DOHH2 (cell line): ENCODE measurements at regions not wholly inside any gene's neighbourhood (a gene's known extent, or its start where the extent isn't known, plus 50 kb on each side); places are given as distances from the start of the nearest gene placed in this dataset.
"Not testable (repeated sequence)": the region's sequence is repeated elsewhere in the genome, so short reads cannot be mapped to it uniquely, and the experiment has no call there.

ENCODE experiments used
- H3F3A ChIP-seq: fragments of 200-600 bp; sonication (generic), shearing (Covaris generic); 2 replicates; pipeline ENCODE4 v1.6.0; 2016; ENCODE audit warnings: antibody characterized with exemption, mild to moderate bottlenecking; ENCODE audit not compliant: control insufficient read depth, insufficient read depth
- H3K27ac ChIP-seq: fragments of 200-600 bp; sonication (generic); 2 replicates; pipeline ENCODE4 v1.5.1; 2014; ENCODE audit warnings: low read depth, mild to moderate bottlenecking, low read length, moderate library complexity
- H3K27me3 ChIP-seq: fragments of 200-600 bp; sonication (generic); 2 replicates; pipeline ENCODE4 v1.6.1; 2014; ENCODE audit warnings: mild to moderate bottlenecking, low read length, mixed read lengths; ENCODE audit not compliant: control insufficient read depth
- H3K36me3 ChIP-seq: fragments of 200-600 bp; sonication (generic); 2 replicates; pipeline ENCODE4 v1.6.1; 2014; ENCODE audit warnings: mild to moderate bottlenecking, low read length, moderate library complexity, mixed read lengths; ENCODE audit not compliant: control insufficient read depth
- H3K4me1 ChIP-seq: fragments of 200-600 bp; sonication (generic); 2 replicates; pipeline ENCODE4 v1.6.1; 2014; ENCODE audit warnings: mild to moderate bottlenecking, low read length, mixed read lengths; ENCODE audit not compliant: control insufficient read depth
- H3K4me2 ChIP-seq: fragments of 200-600 bp; sonication (generic); 2 replicates; pipeline ENCODE4 v1.6.0; 2014; ENCODE audit warnings: mild to moderate bottlenecking, low read length, moderate library complexity
- H3K4me3 ChIP-seq: fragments of 200-600 bp; sonication (generic); 2 replicates; pipeline ENCODE4 v1.5.1; 2014; ENCODE audit warnings: mild to moderate bottlenecking, low read length, mixed read lengths
- H3K79me2 ChIP-seq: fragments of 200-600 bp; sonication (generic); 2 replicates; pipeline ENCODE4 v1.6.1; 2014; ENCODE audit warnings: mild to moderate bottlenecking, low read length, mixed read lengths; ENCODE audit not compliant: control insufficient read depth
- H3K9me2 ChIP-seq: fragments of 200-600 bp; sonication (generic); replicated peaks from 2 replicates; pipeline ENCODE4 v1.6.1; 2014; ENCODE audit warnings: mild to moderate bottlenecking, low read length, mixed read lengths; ENCODE audit not compliant: control insufficient read depth
- H3K9me3 ChIP-seq: fragments of 200-600 bp; sonication (generic); 2 replicates; pipeline ENCODE4 v1.6.1; 2014; ENCODE audit warnings: antibody characterized with exemption, low read length, mixed read lengths; ENCODE audit not compliant: control insufficient read depth, insufficient read depth
- H4K20me1 ChIP-seq: fragments of 200-600 bp; sonication (generic); 2 replicates; pipeline ENCODE4 v1.6.0; 2014; ENCODE audit warnings: low read depth, mild to moderate bottlenecking, antibody characterized with exemption, low read length, moderate library complexity; ENCODE audit not compliant: control insufficient read depth, insufficient read depth
- EZH2phosphoT487 ChIP-seq: fragments of 200-600 bp; sonication (generic); IDR thresholded peaks from 2 replicates; pipeline ENCODE4 v1.6.1; 2017; ENCODE audit warnings: borderline replicate concordance, mild to moderate bottlenecking, antibody characterized with exemption, low read length, moderate library complexity, mixed read lengths
- TF ChIP-seq, protein P1 (sequence below): fragments of 200-600 bp; sonication (generic); IDR thresholded peaks from one replicate; pipeline ENCODE4 v1.5.1; 2014; ENCODE audit warnings: antibody characterized with exemption, mild to moderate bottlenecking, low read depth, low read length; ENCODE audit not compliant: poor library complexity, severe bottlenecking

DNA sequence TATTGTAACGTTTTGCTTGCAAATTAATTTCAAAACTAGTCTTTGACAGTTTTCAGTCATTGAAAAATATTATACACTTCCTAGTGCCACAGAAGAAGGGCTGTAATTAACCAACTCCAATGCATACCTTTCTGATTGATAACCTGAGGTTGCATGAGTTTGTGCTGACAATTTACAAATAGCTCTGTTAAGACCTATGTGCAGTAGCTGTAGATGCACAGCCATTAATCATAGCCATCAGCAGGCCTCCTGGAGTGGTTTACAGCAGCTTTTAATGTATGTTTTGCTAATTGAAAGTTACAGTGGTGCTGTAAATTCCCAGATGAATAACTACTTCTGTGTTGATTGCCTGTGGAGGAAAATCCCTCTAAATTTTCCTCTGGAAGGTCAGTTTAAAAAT, 758.1 kb downstream of the SH3BGRL start:
- H3K4me3 ChIP-seq, result no peak overlapping the region

DNA sequence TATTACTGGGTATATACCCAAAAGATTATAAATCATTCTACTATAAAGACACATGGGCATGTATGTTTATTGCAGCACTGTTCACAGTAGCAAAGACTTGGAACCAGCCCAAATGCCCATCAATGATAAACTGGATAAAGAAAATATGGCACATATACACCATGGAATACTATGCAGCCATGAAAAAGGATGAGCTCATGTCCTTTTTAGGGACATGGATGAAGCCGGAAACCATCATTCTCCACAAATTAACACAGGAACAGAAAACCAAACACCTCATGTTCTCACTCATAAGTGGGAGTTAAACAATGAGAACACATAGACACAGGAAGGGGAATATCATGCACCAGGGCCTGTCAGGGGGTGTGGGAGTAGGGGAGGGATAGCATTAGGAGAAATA, 772.5 kb downstream of the SH3BGRL start:
- H3K9me3 ChIP-seq, H3K79me2 ChIP-seq, H3K4me3 ChIP-seq, H3F3A ChIP-seq, H3K4me2 ChIP-seq, H3K36me3 ChIP-seq, H3K9me2 ChIP-seq, H3K27ac ChIP-seq, H4K20me1 ChIP-seq, H3K4me1 ChIP-seq, H3K27me3 ChIP-seq: not testable (repeated sequence)

More for the DNA sequence above, 758.1 kb downstream of the SH3BGRL start:
- H3K4me1 ChIP-seq, result no peaks in the 10 kb centered on the region
- H3K27me3 ChIP-seq, result no peaks in the 10 kb centered on the region
- no peaks in the 10 kb centered on the region for H4K20me1 ChIP-seq
- H3K9me3 ChIP-seq, result no peaks in the 10 kb centered on the region
- H3K36me3 ChIP-seq, result no peaks in the 10 kb centered on the region
- no peaks in the 10 kb centered on the region for H3F3A ChIP-seq
- no peaks in the 10 kb centered on the region for H3K9me2 ChIP-seq
- H3K4me2 ChIP-seq, result no peak overlapping the region
- H3K27ac ChIP-seq, result no peak overlapping the region
- TF ChIP-seq EZH2phosphoT487, result no peak
- TF ChIP-seq, protein P1, sequence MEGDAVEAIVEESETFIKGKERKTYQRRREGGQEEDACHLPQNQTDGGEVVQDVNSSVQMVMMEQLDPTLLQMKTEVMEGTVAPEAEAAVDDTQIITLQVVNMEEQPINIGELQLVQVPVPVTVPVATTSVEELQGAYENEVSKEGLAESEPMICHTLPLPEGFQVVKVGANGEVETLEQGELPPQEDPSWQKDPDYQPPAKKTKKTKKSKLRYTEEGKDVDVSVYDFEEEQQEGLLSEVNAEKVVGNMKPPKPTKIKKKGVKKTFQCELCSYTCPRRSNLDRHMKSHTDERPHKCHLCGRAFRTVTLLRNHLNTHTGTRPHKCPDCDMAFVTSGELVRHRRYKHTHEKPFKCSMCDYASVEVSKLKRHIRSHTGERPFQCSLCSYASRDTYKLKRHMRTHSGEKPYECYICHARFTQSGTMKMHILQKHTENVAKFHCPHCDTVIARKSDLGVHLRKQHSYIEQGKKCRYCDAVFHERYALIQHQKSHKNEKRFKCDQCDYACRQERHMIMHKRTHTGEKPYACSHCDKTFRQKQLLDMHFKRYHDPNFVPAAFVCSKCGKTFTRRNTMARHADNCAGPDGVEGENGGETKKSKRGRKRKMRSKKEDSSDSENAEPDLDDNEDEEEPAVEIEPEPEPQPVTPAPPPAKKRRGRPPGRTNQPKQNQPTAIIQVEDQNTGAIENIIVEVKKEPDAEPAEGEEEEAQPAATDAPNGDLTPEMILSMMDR, result no peak
- H3K79me2 ChIP-seq, result no peaks in the 10 kb centered on the region

DNA sequence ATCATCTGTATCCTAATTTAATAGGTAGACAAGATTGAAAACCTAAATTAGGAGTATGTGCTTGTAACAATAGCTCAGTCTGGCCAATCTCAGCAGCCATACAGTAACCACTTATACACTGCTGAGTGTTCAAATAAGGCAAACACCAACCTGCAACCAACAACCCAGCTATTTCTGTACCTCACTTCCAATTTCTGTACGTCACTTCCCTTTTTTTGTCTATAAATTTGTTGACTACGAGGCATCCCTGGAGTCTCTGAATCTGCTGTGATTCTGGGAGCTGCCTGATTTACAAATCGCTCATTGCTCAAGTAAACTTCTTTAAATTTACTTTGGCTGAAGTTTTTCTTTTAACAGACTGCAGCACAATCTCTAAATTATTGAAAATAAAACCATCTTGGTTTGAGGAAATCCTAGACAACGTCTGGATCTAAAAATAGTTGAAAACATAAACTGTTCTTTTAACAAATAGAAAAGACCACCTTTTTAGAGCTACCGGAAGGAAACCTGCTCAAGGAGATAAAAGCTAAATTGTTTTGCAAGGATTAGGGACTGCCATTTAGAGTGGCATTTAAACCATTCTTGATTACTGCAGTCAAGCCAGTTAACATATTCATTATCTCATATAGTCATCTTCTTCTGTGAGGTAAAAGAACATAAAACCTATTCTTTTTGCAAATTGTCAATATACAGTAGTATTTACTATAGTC, 778.1 kb downstream of the SH3BGRL start:
- no peaks in the 10 kb centered on the region for H3K79me2 ChIP-seq
- no peaks in the 10 kb centered on the region for H3K27me3 ChIP-seq
- no peaks in the 10 kb centered on the region for H3K9me2 ChIP-seq
- TF ChIP-seq EZH2phosphoT487, result no peak
- TF ChIP-seq, protein P1, result no peak
- no peaks in the 10 kb centered on the region for H3K9me3 ChIP-seq
- no peaks in the 10 kb centered on the region for H3K36me3 ChIP-seq
- H3K4me3 ChIP-seq, result no peak overlapping the region
- no peak overlapping the region for H3K4me2 ChIP-seq
- H3F3A ChIP-seq, result no peaks in the 10 kb centered on the region
- no peaks in the 10 kb centered on the region for H3K4me1 ChIP-seq
- no peaks in the 10 kb centered on the region for H4K20me1 ChIP-seq
- H3K27ac ChIP-seq, result no peak overlapping the region

- not testable (repeated sequence) for H3K9me3 ChIP-seq, H4K20me1 ChIP-seq, H3K4me1 ChIP-seq, H3F3A ChIP-seq, H3K27ac ChIP-seq, H3K4me3 ChIP-seq, H3K27me3 ChIP-seq, H3K79me2 ChIP-seq, H3K4me2 ChIP-seq, H3K36me3 ChIP-seq, H3K9me2 ChIP-seq
These were observed 785.3 kb downstream of the SH3BGRL start for GRCh38 chrX:81987217-81987616.
